ENCODE measurements at regions not wholly inside any gene's neighbourhood (a gene's known extent, or its start where the extent isn't known, plus 50 kb on each side); places are given as distances from the start of the nearest gene placed in this dataset.
"Not testable (repeated sequence)": the region's sequence is repeated elsewhere in the genome, so short reads cannot be mapped to it uniquely, and the experiment has no call there.

DNA sequence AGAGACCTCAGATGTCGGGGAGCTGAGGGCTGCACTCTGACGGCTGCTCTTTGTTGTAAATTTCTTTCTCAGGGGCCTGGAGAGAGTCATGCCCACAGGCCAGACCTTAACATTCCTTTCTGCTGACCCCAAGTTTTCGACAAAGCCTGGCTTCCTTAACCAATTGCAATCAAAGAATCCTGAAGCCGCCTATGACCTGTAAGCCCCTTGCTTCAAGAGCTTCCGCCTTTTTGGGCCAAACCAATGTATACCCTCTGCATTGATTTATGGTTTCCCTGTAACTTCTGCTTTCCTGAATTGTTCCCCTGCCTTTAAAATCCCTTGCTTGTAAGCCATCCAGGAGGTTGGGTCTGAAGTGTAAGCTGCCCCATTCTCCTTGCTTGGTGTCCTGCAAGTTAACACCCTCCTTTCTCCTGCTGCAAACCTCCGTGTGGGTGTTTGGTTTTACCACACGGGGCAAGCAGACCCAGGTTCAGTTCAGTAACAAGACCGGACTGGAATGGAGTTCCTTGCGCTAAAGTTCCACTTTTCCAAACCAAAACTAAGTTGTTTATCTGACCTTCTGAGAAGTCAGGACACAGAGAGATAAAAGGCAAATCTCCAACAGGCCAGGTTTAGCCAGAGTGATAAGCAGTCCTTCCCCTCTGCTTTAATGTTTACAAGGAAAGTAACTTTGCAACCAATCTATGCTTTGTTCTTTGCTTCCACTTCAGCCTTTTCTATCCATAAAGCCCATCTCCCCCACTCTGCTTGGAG is 141.6 kb downstream of the KCNJ12 start:
- DNase-seq, result no peak

DNA sequence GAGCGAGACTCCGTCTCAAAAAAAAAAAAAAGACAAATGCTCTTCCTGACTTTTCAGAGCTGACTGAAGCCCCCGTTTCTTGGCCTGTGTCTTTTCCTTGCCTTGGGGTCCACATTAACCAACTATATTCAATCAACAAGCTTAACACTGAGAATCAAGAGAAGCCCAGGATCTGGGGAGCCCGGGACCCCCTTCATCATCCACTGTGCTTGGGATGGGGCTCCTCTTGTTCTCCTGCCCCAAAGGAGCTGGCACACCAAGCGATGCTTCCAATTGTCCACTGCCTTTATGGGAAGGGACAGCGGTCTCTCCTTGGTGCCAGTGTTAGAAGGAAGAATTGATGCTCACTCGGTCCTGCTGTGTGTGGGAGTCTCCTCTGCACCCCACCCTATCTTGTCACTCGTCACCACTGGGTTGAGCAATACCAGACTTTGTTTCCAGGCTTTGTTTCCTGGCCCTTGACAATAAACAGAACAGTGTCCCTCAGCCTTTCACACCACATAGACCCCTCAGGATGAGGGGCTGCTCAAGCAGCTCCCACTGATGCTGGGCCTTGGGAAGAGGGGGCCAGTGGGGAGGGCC is 146.7 kb downstream of the KCNJ12 start:
- no peak for DNase-seq

DNA sequence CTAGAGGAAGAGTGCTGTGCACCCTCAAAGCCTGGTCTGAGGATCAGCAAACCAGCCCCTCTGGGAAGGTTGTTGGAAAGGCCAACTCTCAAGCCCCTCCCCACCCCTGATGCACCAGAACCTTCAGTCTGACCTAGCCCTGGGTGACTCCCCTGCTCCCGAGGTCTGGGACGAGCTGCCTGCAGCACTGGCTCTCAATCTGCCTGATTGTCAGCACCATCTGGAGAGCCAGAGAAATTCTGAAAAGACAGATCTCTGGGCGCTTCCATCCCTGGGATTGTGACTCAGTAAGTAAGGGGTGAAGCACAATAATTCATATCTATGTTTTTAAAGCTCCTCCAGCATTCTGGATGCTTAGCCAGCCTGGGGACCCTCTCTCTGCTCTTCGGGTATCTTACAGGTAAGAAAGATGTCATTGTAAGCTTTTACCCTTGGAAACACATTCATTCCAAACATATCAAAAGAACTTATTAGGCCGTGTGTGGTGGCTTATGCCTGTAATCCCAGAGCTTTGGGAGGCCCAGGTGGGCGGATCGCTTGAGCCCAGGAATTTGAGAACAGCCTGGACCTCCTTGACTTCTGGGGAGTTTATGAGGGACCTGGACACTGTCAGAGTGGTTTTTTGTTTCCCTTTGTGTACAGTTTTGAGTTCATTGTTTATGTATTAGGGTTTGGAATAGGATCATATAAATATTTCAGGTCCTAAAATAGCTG is 147.5 kb downstream of the KCNJ12 start:
- no peak for DNase-seq

DNA sequence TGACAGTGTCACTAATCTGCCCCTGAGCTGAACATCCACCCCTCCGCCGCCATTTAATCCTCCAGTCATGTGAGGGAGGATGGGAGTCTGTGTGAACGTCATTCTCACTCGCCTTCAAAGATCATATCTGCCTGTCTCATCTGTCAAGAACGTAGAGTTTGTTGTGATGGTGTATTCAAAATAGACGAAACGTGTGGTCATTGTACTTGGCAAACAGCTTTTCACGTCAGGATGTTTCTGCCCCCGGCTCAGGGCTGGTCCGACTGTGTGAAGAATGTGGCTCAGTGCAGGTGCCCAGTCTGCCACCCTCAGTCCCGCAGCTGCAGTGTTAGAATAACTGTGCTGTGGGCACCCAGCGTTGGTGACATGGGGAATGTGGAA is 148.0 kb downstream of the KCNJ12 start:
- DNase-seq, result no peak

DNA sequence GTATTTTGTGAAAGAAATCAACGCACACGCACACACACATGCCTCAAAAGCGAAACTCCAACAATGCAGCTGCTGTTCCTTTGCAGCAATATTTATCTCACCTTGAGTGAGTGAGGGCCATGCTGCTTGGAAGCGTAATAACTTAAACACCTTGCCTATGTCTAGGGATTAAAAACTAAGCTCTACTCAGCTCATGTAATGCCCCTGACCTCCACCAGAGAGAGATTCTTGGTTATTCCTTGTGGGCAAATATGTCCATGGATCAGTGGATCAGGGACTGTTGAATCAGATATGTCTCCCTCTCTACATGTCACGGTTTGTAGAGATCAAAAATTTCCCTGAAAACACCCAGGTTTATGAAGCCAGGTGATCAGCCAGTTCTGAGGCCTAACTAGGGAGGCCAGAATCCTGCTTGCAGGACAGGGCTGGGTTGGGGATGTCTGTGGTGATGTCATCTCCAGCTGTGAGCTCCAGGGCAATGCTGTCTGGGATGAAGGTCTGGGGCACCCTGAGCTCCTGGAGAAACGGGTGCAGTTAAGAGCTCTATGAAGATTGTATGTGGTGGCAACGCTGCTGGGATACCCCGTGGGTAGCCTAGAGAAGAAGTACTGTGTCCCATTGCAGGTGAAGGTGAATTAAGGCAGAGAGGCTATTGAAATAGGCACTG is 149.4 kb downstream of the KCNJ12 start:
- DNase-seq, result no peak

DNA sequence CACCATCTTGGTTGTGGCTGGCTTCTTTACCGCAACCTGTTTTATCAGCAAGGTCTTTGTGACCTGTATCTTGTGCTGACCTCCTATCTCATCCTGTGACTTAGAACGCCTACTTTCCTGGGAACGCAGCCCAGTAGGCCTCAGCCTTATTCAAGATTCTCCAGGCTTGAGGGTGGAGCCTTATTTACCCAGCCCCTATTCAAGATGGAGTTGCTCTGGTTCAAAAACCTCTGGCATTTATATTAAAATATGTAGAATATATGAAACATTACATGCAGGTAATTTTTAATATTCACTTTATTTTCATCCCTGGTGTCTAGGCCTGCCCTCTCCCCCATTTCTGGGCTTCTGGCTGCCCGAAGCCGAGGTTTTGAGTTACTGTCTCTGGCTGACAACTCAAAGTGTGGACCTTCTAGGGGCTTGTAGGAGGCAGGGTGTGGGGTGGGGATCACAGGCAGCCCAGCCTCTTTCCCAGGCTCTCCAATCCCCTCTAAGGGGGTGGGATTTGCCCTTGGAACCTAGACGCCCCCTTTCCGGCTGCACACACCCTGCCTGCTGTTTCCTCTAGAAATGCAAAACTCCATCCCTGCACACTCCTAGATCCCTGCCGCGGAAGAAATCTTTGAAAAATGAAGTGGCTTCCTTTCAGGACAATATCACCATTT is 152.0 kb downstream of the KCNJ12 start:
- DNase-seq, result no peak

DNA sequence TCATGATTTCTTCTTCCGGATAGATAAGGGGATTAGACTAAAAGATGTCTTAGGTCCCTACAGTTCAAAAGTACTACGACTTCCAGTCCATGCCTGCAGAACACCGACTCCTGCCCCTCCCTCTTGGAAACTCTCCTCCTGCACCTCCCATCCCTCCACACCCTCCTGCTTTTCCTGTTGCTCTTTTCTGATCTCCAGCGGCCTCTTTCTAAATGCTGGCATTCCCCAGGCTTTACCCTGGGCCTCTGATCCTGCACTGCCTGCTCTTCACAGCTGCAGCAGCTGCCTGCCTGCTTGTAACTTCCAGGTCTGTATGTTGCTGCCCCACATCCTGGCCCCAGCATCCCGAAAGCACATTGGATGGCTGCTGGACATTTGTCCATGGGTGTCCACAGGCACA is 154.2 kb downstream of the KCNJ12 start:
- no peak for DNase-seq

DNA sequence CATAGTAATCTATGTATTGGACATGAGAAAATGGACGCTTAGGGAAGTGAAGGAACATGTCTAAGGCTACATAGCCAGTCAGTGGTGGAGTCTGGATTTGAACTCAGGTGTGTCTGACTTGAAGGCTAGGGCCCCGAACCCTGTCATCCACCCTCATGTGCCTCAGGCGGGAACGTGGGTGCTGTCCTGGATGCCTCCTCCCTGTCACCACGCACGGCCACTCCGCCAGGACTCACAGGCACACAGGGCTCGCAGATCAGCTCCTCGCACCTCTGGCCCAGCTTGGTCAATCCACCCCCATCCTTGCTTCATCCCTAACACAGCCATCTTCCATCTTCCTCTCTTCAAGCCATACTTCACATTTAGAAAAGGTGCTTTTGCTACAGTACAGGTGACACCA is 154.7 kb downstream of the KCNJ12 start:
- DNase-seq, result no peak

DNA sequence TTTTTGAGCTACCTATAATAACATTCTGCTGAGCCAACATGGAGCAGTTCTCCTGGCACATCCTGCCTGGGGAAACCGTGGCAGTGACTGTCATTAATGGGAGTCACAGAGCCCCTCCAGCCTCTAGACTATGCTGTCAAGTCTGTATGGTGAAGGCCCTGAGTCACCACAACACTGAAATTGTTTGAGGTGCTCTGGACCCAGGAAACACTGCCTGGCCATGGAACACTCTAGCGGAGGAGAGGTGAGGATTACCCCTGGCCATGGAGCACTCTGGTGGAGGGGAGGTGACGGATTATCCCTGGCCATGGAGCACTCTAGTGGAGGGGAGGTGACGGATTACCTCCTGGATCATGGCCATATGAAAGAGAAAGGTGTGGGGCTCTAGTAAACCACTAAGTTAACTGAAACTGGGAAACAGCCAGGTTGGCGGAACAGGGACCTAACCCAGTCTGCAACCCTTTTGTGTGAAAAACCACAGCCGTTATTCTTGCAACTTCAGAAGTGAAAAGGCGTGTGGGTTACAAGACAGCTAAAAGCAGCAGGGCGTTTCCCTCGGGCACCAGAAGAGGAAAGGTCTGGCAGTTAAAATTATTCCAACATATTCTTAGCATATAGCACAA is 156.7 kb downstream of the KCNJ12 start:
- DNase-seq, result no peak

DNA sequence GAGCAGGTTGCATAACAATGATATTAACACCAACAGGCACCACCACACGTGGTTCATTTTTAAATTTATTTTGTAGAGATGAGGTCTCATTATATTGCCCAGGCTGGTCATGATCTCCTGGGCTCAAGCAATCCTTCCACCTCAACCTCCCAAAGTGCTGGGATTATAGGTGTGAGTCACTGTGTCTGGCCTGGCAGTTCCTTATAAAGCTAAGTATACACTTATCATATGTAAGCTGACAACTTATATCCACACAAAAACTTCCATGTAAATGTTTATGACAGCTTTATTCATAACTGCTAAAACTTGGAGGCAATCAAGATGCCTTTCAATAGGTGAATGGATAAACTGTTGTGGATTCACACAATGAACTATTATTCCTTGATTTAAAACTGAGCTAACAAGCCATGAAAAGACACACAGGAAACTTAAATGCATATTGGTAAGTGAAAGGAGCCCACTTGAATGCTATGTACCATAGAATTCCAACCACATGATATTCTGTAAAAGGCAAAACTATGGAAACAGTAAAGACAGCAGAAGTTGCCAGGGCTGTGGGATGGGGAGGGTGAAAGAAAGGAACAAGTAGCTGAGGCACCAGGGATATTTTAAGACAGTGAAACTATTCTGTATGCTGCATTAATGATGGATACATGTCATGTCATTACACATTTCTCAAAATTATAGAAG is 156.5 kb upstream of the KCNJ18 start:
- no peak for DNase-seq

DNA sequence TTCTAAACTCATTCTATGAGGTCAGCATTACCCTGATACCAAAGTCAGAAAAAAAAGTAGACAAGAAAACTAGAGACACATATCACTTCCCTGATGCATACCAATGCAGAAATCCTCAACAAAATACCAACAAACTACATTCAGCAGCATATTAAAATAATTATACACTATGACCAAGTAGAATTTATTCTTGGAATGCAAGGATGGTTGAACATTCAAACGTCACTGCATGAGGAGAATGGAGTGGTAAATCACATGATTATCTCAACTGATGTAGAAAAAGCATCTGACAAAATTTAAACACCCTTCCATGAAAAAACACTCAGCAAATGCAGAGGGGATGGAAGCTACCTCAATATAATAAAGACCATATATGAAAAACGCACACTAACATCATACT is 155.0 kb upstream of the KCNJ18 start:
- no peak for DNase-seq

DNA sequence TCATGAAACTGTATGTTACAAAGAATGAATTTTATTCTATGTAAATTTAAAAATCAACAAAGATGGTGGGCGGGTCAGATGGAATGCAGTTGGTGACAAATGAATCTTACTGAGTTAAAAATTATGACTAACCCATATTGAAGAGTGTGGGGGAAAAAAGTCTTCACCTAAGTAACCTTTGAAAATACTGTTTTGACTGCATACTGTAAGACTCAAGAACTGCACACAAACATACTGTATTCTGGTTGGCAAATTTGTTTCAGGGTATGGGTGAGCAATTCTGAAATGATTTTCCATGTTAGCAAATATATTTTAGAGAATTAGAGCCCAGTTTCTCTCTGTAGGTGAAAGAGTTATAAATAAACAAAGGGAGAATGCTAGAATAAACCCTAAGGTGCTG is 153.7 kb upstream of the KCNJ18 start:
- DNase-seq, result no peak

DNA sequence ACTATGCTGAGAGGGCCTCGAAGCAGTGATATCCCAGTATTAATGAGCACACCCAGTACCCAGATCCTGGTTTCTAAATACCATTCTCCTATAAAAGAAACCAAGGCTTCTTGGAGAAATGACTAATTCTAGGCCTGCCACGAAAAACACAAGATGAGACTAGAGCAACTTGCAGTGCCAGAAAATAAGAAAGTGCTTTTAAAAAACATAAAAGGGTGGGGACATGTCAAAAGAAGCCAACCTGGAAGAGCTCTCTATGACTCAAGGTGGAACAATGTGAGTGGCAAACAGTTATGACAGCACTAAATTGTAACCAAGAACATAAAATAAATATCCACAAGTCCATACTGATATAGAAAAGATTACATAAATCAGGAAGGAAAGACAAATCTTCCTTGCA is 153.2 kb upstream of the KCNJ18 start:
- DNase-seq, result no peak

DNA sequence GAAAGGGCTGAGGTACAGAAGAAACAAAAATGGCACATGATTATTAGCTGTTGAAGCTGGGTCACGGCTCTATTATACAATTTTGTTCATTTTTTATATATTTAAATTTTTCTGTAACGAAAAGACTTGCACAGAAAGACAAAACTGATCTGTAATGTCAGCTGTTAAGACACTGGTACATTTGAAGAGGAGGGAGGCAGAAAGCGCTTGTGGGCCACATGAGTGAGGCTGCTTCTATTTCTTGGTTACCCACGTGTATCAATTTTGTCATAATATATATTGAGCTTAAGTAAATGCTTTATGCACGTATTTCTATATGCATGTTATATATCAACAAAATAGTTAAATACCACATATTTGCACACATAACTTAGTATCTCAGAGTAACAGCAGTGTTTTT is 151.8 kb upstream of the KCNJ18 start:
- DNase-seq, result no peak

DNA sequence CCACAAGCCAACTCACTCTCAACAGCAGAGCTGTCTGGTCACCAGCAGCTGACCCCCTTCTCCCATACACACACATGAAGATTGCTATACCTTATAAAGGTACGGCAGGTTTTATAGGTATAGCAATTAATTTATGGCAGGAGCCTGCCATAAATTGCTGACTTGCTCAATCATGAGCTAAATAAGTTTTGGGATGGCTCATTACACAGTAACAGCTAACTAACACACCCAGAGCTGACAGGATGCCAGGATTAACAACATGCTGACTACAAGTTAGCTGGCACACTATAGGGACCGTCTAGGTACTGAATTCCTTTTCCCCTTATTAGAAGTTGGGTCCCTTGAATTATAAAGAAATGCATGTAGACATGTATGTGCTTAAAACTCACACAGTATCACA is 150.3 kb upstream of the KCNJ18 start:
- DNase-seq, result no peak

DNA sequence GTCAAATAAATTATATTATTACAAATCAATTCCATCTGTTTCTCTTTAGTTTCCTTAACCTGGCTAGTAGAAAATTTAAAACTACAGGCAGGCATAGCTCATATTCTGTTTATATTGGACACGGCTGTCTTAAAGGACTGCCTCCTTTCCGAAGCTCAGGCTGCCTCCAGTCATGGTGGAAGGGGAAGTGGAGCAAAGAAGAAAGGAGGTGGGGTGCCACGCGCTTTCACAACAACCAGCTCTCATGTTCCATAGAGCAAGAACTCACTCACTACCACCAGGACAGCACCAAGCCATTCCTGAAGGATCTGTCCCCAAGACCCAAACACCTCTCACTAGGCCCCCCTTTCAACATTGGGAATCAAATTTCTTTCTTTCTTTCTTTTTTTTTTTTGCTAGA is 149.3 kb upstream of the KCNJ18 start:
- DNase-seq, result no peak

DNA sequence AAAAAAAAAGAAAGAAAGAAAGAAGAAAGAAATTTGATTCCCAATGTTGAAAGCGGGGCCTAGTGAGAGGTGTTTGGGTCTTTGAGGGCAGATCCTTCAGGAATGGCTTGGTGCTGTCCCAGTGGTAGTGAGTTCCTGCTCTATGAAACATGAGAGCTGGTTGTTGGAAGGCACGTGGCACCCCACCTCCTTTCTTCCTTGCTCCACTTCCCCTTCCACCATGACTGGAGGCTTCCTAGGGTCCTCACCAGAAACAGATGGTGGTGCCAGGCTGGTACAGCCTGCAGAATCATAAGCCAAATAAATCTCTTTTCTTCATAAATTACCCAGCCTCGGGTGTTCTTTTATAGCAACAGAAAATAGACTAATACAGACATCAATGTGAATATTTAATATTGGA is 147.3 kb upstream of the KCNJ18 start:
- DNase-seq, result no peak

DNA sequence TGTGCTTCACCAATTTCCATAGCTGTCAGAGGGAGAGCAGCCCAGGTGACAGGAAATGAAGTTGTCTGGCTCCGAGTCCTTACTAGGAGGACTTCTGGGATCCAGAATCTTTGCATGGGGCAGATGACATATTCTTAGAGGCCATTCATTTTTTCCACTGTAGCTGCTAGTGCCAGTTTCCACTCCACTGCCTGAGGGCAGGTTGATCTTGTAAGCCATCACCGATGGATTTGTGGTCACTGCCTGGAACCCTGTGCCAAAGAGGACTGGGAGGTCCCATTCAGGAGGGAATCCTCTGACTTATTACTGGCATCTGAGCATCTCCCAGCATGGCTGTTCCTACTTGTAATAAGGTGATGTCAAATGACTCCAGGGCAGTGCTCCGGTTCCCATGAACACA is 144.1 kb upstream of the KCNJ18 start:
- DNase-seq, result no peak

DNA sequence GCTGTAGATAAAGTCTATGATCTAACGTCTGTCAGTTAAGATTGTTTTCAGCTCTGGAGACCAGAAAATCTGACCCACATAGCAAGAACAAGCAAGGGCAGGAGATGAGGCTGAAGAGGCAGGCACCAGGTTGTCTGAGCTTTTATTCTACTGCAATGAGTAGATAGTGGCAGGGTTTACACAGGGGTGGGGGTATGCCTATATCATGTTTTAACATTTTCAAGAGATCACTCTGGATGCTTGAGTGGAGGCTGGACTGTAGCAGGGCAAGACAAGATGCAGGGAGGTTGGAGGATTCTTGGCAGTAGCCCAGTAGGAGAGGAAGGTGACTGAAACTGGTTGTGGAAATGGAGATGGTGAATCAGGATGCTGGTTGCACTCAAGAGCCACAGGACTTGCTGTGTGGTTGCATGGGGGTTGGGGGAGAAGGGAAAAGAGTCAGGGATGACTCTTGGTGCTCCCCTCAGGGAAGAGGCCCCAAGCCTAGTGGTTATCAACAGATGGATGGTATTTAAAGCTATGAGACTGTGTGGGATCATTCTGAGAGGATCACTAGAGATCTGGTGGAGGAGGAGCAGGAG is 143.1 kb upstream of the KCNJ18 start:
- no peak for DNase-seq

DNA sequence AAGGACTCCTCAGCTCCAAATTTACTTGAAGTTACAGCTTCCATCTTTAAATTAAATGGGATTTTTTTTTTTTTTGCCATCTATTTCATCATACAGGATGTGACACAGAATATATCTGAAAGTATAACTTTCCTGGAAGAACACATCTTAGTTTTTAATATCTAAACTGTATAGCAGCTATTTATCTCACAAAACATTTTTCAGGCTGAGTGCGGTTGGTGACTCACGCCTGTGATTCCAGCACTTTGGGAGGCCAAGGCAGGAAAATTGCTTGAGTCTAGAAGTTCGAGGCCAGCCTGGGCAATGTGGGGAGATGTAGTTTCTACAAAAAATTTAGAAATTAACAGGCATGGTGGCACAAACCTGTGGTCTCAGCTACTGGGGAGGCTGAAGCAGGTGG is 142.3 kb upstream of the KCNJ18 start:
- DNase-seq, result not testable (repeated sequence)

DNA sequence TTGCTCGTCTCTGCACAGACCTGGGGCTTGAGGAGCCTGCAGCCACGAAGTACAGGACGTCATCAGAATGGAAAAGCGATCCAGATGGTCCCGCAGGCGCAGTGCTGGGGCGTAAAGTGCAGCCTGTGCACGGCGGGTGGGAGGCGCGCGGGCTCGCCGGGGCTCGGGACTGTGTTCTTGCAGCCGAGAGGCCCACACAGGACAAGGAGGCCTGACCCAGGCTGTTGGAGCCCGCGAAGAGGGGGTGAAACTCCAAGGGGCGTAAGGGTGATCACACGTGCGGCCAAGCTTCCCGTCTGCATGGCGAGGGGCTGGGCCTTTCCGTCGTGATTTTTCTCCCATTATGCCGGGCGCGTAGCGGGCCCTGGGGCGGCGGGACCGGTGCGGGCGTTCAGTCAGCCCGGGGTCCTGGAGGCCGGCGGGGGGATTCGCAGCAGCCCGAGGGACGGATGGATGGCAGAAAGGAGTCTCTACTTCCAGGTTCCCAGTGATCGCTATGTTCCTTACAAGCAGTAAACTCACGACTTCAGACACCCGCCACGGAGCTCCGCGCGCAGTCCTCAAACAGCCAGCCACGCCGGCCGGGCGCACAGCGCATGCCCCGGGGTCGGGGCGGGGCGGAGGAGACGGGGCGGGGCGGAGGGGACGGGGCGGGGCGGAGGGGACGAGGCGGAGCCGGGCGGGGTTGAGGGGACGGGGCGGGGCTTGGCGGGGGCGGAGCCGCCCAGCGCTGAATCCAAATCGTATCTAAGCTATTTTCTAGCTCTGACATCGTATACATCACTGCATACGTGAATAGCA is 141.0 kb upstream of the KCNJ18 start:
- peak; percentile 29 for DNase-seq
